A549 (cell line): ENCODE measurements at regions not wholly inside any gene's neighbourhood (a gene's known extent, or its start where the extent isn't known, plus 50 kb on each side); places are given as distances from the start of the nearest gene placed in this dataset.

Experiments used
- ATAC-seq, 2 experiments: fragments of 200-7000 bp in 1 of 2; fragments of >200 bp in 1 of 2; cut with Nextera tagmentation in 1 of 2; cut with Tn5 transposase in 1 of 2; 3 replicates each; pipeline versions ENCODE4 v1.8.0 to v1.9.1; 2018 to 2020; ENCODE audit warnings: mild to moderate bottlenecking in 1 of 2, moderate library complexity in 1 of 2
- CTCF ChIA-PET: fragments of 300-600 bp; sonication (Branson Sonifier 250); formaldehyde crosslinking; extraction: SDS; loops from one replicate; lab custom pipeline; 2021; ENCODE audit warnings: antibody characterized with exemption, inconsistent platforms; lab: Yijun Ruan, JAX
- POLR2A ChIA-PET: fragments of 350-600 bp; formaldehyde crosslinking; extraction: SDS; loops from one replicate; lab custom pipeline; 2021; ENCODE audit warnings: antibody characterized with exemption, inconsistent platforms; lab: Yijun Ruan, JAX
- DNase-seq, 2 experiments: peaks; one replicate each; pipeline versions ENCODE4 v3.0.0 to v3.0.0-alpha.2; 2011 to 2016; ENCODE audit warnings: low read depth in 1 of 2, low spot score in 1 of 2
- FAIRE-seq: peaks from 2 replicates; lab custom pipeline; 2011; peaks lifted over from hg19 to GRCh38; lab: Jason Lieb, UNC
- H3K27ac ChIP-seq, 2 experiments: fragments of >200 bp; sonication (Bioruptor Twin); formaldehyde crosslinking; 3 replicates each; pipeline ENCODE4 v1.5.1; 2016 to 2017
- H3K4me1 ChIP-seq: fragments of >200 bp; sonication (Bioruptor Twin); formaldehyde crosslinking; 3 replicates; pipeline ENCODE4 v1.6.1; 2016
- H3K4me2 ChIP-seq: fragments of >200 bp; sonication (Bioruptor Twin); formaldehyde crosslinking; 3 replicates; pipeline ENCODE4 v1.6.1; 2016
- H3K4me3 ChIP-seq: fragments of >200 bp; sonication (Bioruptor Twin); formaldehyde crosslinking; 3 replicates; pipeline ENCODE4 v1.5.1; 2016
- H3K9me3 ChIP-seq: fragments of >200 bp; sonication (Bioruptor Twin); formaldehyde crosslinking; 3 replicates; pipeline ENCODE4 v1.6.1; 2016
- ATOH8 ChIP-seq: fragments of 250-450 bp; sonication (Bioruptor Pico); IDR thresholded peaks from 2 replicates; pipeline ENCODE4 v1.5.0; 2020; ENCODE audit warnings: low read depth, mild to moderate bottlenecking, moderate library complexity
- BHLHE40 ChIP-seq: IDR thresholded peaks from 2 replicates; pipeline ENCODE4 v1.6.1; 2012; ENCODE audit warnings: low read depth, low read length, inconsistent platforms
- CBX8 ChIP-seq: fragments of 200-600 bp; sonication (generic); IDR thresholded peaks from 2 replicates; pipeline ENCODE4 v1.6.1; 2016
- CEBPB ChIP-seq, 2 experiments: fragments of >200 bp in 1 of 2; sonication (Bioruptor Twin) in 1 of 2; formaldehyde crosslinking in 1 of 2; IDR thresholded peaks; 2 replicates each; pipeline ENCODE4 v1.6.1; 2012 to 2016
- CHD4 ChIP-seq: fragments of 200-600 bp; sonication (generic); IDR thresholded peaks from 2 replicates; pipeline ENCODE4 v1.6.1; 2016; ENCODE audit warnings: antibody characterized with exemption, mild to moderate bottlenecking, borderline replicate concordance
- EHF ChIP-seq: fragments of 250-450 bp; sonication (Bioruptor Pico); IDR thresholded peaks from 2 replicates; pipeline ENCODE4 v1.5.0; 2020; ENCODE audit warnings: mild to moderate bottlenecking
- EHMT2 ChIP-seq: fragments of 200-600 bp; sonication (generic); IDR thresholded peaks from 2 replicates; pipeline ENCODE4 v1.6.1; 2016; ENCODE audit warnings: antibody characterized with exemption, low read depth, mild to moderate bottlenecking, moderate library complexity
- ESRRA ChIP-seq: fragments of 150-350 bp; IDR thresholded peaks from 2 replicates; pipeline ENCODE4 v1.6.1; 2014; ENCODE audit warnings: mild to moderate bottlenecking, low read length, borderline replicate concordance
- FOSB ChIP-seq: fragments of 250-450 bp; sonication (Bioruptor Pico); IDR thresholded peaks from 2 replicates; pipeline ENCODE4 v1.5.0; 2020; ENCODE audit warnings: mild to moderate bottlenecking, moderate library complexity
- FOXS1 ChIP-seq: fragments of 250-450 bp; sonication (Bioruptor Pico); IDR thresholded peaks from 2 replicates; pipeline ENCODE4 v1.5.0; 2020; ENCODE audit warnings: mild to moderate bottlenecking, moderate library complexity
- HEYL ChIP-seq: fragments of 250-450 bp; sonication (Bioruptor Pico); IDR thresholded peaks from 2 replicates; pipeline ENCODE4 v1.8.0; 2021; ENCODE audit warnings: mild to moderate bottlenecking, moderate library complexity
- HOXB5 ChIP-seq: fragments of 250-450 bp; sonication (Bioruptor Pico); IDR thresholded peaks from 2 replicates; pipeline ENCODE4 v1.5.0; 2020; ENCODE audit warnings: mild to moderate bottlenecking, moderate library complexity
- JUN ChIP-seq, 2 experiments: fragments of >200 bp; sonication (Bioruptor Twin); formaldehyde crosslinking; IDR thresholded peaks; 2 replicates in 1 of 2; 3 replicates in 1 of 2; pipeline ENCODE4 v1.6.1; 2016 to 2017
- MAZ ChIP-seq: fragments of 150-350 bp; IDR thresholded peaks from 2 replicates; pipeline ENCODE4 v1.6.1; 2014; ENCODE audit warnings: antibody characterized with exemption, low read depth, low read length, borderline replicate concordance
- MYC ChIP-seq: IDR thresholded peaks from 2 replicates; pipeline ENCODE4 v1.6.1; 2012; ENCODE audit warnings: mild to moderate bottlenecking, inconsistent platforms, low read length, improper control_type of control experiment, borderline replicate concordance
- NFE2L2 ChIP-seq: fragments of 150-350 bp; conservative IDR thresholded peaks from 2 replicates; pipeline ENCODE4 v1.6.1; 2014; ENCODE audit warnings: low read length
- NPAS2 ChIP-seq: fragments of 250-450 bp; sonication (Bioruptor Pico); IDR thresholded peaks from 2 replicates; pipeline ENCODE4 v1.8.0; 2022; ENCODE audit warnings: mild to moderate bottlenecking, moderate library complexity, borderline replicate concordance
- NR3C1 ChIP-seq: fragments of >200 bp; sonication (Bioruptor Twin); formaldehyde crosslinking; IDR thresholded peaks from 3 replicates; pipeline ENCODE4 v1.6.1; 2017
- POLR2AphosphoS2 ChIP-seq: conservative IDR thresholded peaks from 2 replicates; pipeline ENCODE4 v1.6.1; 2012; ENCODE audit warnings: low read length, improper control_type of control experiment, inconsistent platforms
- RFX5 ChIP-seq: fragments of 450-650 bp; IDR thresholded peaks from 2 replicates; pipeline ENCODE4 v1.7.1; 2014; ENCODE audit warnings: antibody characterized with exemption, mild to moderate bottlenecking, moderate library complexity
- RNF2 ChIP-seq: fragments of 200-600 bp; sonication (generic); IDR thresholded peaks from 2 replicates; pipeline ENCODE4 v1.6.1; 2016; ENCODE audit warnings: low read depth, mild to moderate bottlenecking, antibody characterized with exemption, moderate library complexity, borderline replicate concordance
- SMC3 ChIP-seq: fragments of >200 bp; sonication (Bioruptor Twin); formaldehyde crosslinking; IDR thresholded peaks from 3 replicates; pipeline ENCODE4 v1.6.1; 2018; ENCODE audit warnings: inconsistent platforms
- ZC3H11A ChIP-seq: fragments of 450-650 bp; IDR thresholded peaks from 2 replicates; pipeline ENCODE4 v1.6.1; 2014; ENCODE audit warnings: antibody characterized with exemption, mild to moderate bottlenecking
- ZSCAN20 ChIP-seq: fragments of 250-450 bp; sonication (Bioruptor Pico); IDR thresholded peaks from 2 replicates; pipeline ENCODE4 v1.8.0; 2022; ENCODE audit warnings: mild to moderate bottlenecking, moderate library complexity
- WGBS: methylation state at CpG from one replicate; pipeline ENCODE4 v1.1.6; 2017; ENCODE audit errors: missing lambda C conversion rate; 5-methylcytosine and 5-hydroxymethylcytosine counted together
- TF ChIP-seq, protein P1 (sequence below): fragments of 450-650 bp; IDR thresholded peaks from 2 replicates; pipeline ENCODE4 v1.6.1; 2014; ENCODE audit warnings: antibody characterized with exemption
- TF ChIP-seq, protein P2 (sequence below): fragments of >200 bp; sonication (Bioruptor Twin); formaldehyde crosslinking; IDR thresholded peaks from 2 replicates; pipeline ENCODE4 v1.6.1; 2016

DNA sequence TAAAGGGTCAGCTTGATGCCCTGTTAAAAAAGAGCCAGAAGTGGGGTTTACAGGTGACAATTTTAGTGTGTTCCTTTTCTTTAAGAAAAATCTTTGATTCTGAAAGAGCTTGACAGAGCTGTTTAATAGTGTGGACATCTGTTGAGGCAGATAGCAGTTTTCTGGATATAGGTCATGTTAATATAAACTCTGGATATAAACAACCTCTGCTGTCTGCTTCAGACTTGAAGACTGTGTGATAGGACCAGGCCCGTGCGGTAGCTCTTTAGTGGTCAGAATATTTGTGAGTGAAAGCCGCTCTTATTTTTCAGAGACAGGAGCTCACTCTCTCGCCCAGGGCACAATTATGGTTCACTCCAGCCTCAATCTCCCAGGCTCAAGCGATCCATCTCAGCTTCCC is 439.9 kb upstream of the RGS6 start:
- H3K27ac ChIP-seq = no peak overlapping the region
- TF ChIP-seq EHF (CRISPR knock-in tag) = no peak
- no peak for TF ChIP-seq HOXB5 (CRISPR knock-in tag)
- no peak for TF ChIP-seq FOXS1 (CRISPR knock-in tag)
- TF ChIP-seq ZC3H11A = no peak
- no peak for TF ChIP-seq ESRRA
- TF ChIP-seq SMC3 = no peak
- no peak for TF ChIP-seq NR3C1
- no peak for TF ChIP-seq CEBPB (IDR thresholded peaks at IDR 0.05)
- TF ChIP-seq RNF2 = no peak
- no peak for TF ChIP-seq MAZ
- TF ChIP-seq POLR2AphosphoS2 = no peak
- TF ChIP-seq, protein P1, sequence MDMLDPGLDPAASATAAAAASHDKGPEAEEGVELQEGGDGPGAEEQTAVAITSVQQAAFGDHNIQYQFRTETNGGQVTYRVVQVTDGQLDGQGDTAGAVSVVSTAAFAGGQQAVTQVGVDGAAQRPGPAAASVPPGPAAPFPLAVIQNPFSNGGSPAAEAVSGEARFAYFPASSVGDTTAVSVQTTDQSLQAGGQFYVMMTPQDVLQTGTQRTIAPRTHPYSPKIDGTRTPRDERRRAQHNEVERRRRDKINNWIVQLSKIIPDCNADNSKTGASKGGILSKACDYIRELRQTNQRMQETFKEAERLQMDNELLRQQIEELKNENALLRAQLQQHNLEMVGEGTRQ = no peak
- TF ChIP-seq HEYL (CRISPR knock-in tag) = no peak
- TF ChIP-seq CBX8 = no peak
- TF ChIP-seq, protein P2, sequence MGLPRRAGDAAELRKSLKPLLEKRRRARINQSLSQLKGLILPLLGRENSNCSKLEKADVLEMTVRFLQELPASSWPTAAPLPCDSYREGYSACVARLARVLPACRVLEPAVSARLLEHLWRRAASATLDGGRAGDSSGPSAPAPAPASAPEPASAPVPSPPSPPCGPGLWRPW = no peak
- TF ChIP-seq MYC = no peak
- no peak for TF ChIP-seq EHMT2
- TF ChIP-seq ATOH8 (CRISPR knock-in tag) = no peak
- TF ChIP-seq JUN (IDR thresholded peaks at IDR 0.05) = no peak
- TF ChIP-seq ZSCAN20 (CRISPR knock-in tag) = no peak
- no peak for ATAC-seq
- CTCF ChIA-PET = interaction anchor here (0.6 to 0.9 kb wide), 2 partner anchors 13 to 121 kb away, joined by 3 read pairs; no protein-coding TSS in a partner anchor
- H3K4me3 ChIP-seq = no peak overlapping the region
- no peaks in the 10 kb centered on the region for H3K4me1 ChIP-seq
- H3K9me3 ChIP-seq = no peaks in the 10 kb centered on the region
- POLR2A ChIA-PET = interaction anchor here (0.7 kb wide), 1 partner anchor 357 kb away, joined by 7 read pairs; no protein-coding TSS in a partner anchor
- WGBS = 81% methylated on average over 5 of the region's 5 CpGs
- H3K4me2 ChIP-seq = no peak overlapping the region
- no peak for FAIRE-seq
- DNase-seq = no peak

- DNase-seq (no peak), ATAC-seq (no peak)
- POLR2A ChIA-PET = no interaction called here
Measured at GRCh38 chr14:71497645-71498086, 434.6 kb upstream of the RGS6 start.

GRCh38 chr14:71498212-71498611 is 434.0 kb upstream of the RGS6 start:
- Histone ChIP-seq H3K4me3 (no peak overlapping the region), H3K27ac (no peak overlapping the region), H3K4me1 (no peaks in the 10 kb centered on the region), H3K4me2 (no peak overlapping the region), H3K9me3 (no peaks in the 10 kb centered on the region)
- FAIRE-seq (no peak), DNase-seq (no peak), ATAC-seq (no peak)
- TF ChIP-seq NPAS2 (CRISPR knock-in tag) (no peak), FOSB (no peak), NFE2L2 (no peak), RFX5 (no peak)
- TF ChIP-seq, protein P1 = no peak
- CTCF ChIA-PET = interaction anchor here (2.0 kb wide), 1 partner anchor 255 kb away, joined by 4 read pairs; no protein-coding TSS in a partner anchor
- WGBS = 10% methylated on average over 1 of the region's 1 CpG
- POLR2A ChIA-PET = no interaction called here

More at GRCh38 chr14:71497645-71498086, 434.6 kb upstream of the RGS6 start:
- Histone ChIP-seq H3K4me1 (no peaks in the 10 kb centered on the region), H3K4me3 (no peak overlapping the region), H3K4me2 (no peak overlapping the region), H3K9me3 (no peaks in the 10 kb centered on the region), H3K27ac (no peak overlapping the region)
- WGBS = 43% methylated on average over 2 of the region's 2 CpGs
- no peak for FAIRE-seq
- CTCF ChIA-PET = interaction anchor here (2.0 kb wide), 1 partner anchor 255 kb away, joined by 4 read pairs; no protein-coding TSS in a partner anchor
- TF ChIP-seq SMC3 = no peak
- TF ChIP-seq CHD4 = no peak
- no peak for TF ChIP-seq EHMT2
- TF ChIP-seq, protein P1 = no peak
- no peak for TF ChIP-seq BHLHE40
